ENCODE measurements at regions not wholly inside any gene's neighbourhood (a gene's known extent, or its start where the extent isn't known, plus 50 kb on each side); places are given as distances from the start of the nearest gene placed in this dataset.
A peak's percentile ranks its signal among the peaks of the same experiment; 100 is the strongest.

- no peak for DNase-seq
Measured at GRCh38 chr2:180187611-180188010, 180.5 kb upstream of the CWC22 start.

GRCh38 chr2:180184506-180184905, 177.4 kb upstream of the CWC22 start:
- DNase-seq = no peak

DNA sequence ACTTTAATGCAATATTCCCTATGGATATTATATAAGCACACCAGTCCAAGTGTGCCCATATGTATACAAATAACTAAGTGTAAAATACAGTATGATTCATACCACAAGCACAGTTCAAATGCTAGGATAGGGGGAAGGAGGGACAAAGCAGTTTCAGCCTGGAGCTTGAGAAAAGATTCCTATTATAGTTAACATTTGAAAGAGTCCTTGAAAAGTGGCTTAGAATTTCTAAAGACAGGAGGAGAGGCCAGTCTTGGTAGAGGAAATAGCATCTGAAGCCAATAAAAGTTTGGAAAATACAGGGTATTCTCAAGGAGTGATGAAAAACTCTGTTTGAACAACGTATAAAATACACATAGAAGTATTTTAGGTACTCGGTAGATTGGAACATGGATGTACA, 173.4 kb upstream of the CWC22 start:
- DNase-seq = no peak

DNA sequence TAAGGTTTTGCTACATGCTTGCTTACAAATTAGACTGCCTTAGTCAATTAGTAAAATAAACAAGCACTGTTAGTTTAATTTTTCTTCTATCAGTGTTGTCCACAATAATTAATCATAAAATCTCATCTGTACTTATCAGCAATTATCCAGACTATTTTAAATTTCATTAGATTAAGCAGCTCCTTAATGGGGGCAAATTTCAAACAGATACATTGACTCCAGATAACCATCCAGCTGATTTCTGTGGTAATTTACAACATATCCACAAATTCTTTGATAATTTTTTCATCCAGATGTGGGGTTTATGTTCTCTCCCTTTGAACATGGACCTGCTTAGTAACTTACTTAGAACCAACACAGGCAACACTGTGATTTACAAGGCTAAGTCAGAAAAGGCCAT, 170.4 kb upstream of the CWC22 start:
- DNase-seq = no peak

DNA sequence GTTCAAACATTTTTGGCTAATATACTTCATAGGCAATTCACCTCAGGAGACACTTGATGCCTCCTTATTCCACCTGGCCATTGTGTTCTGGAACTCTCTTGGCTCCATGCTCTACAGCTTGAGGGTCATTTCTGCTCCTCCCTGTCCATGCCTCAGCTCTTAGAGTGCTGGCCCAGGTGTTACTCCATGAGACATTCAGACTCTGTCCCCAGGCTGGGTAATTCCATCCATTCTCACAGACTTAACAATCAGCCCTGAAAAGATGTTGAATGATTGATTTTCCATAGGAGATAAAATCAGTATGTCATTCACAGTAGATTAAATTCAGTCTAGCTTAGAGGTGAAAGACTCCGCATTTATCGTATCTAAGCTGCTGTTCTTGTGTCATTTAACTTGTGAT, 168.6 kb upstream of the CWC22 start:
- DNase-seq = no peak

DNA sequence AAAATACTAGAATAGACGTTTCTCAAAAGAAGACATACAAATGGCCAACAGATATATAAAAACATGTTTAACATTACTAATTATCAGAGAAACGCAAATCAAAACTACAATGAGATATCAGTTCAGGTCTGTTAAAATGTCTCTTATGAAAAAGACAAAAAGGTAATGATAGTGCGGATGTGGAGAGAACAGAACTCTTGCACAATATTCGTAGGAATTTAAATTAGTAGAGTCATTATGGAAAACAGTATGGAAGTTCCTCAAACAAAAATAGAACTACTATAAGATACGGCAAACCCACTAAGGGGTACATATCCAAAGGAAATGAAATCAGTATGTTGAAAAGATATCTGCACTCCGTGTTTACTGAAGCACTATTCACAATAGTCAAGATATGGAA, 167.5 kb upstream of the CWC22 start:
- no peak for DNase-seq

GRCh38 chr2:180169474-180169873, 162.4 kb upstream of the CWC22 start:
- DNase-seq = no peak

DNA sequence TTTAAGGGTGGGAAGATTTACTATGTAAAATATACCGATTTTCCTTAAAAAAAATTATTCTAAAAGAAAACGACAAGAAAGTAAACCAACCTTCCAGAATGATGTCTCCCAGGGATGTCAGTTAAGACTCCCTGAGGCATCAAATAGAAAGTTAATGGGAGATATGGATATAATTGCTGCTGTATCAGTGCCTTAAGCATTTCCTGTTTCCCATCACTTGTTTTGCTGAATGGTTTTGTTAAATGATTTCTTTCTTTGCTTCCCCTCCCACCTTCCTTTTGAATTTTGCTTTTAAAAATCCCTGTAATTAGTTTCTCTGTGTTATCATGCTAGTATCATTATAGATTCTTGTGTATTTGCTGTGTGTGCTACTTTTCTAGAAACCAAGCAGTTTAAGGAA, 154.3 kb upstream of the CWC22 start:
- no peak for DNase-seq

GRCh38 chr2:180159921-180160320, 152.8 kb upstream of the CWC22 start:
- no peak for DNase-seq

DNA sequence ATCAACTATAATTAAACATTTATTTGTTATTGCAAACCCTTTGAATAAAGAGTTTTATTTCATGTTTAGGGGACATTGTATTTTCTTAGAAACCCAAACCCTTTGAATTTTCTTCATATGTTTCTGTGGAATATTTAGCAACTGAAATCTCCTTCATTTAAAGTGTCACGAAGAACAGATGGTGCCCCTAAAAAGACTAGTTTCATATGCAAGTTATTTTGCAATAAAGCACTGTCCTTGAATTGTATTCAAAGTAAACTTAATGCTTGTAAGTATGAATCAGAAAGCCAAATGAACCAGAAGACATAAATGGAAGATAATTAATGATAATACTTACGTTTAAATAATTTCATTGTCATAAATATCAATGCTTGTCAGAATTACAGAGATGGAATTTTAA, 151.9 kb upstream of the CWC22 start:
- DNase-seq = no peak

- DNase-seq = no peak
Measured at GRCh38 chr2:180156651-180157050, 149.6 kb upstream of the CWC22 start.

- no peak for DNase-seq
Measured at GRCh38 chr2:180150606-180151005, 143.5 kb upstream of the CWC22 start.

DNA sequence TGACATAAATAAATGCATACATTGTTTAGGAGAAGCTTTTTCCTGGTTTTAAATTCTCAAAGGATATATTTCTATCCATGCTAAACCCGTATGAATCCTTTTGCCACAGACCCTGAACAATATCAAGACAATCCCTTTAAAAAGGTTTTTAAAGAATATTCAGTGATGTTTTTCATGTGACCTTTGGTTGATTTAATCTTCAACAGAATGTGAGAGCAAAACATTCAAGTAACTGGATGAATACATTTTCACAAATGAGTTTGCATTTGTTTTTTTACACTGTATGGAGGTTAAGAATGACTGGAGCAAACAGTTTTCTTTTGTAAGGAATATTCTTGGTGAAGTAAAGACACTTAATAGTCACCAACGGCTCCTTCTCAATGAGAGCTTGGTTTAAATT, 139.4 kb upstream of the CWC22 start:
- no peak for DNase-seq

GRCh38 chr2:180146114-180146513, 139.0 kb upstream of the CWC22 start:
- DNase-seq = no peak

DNA sequence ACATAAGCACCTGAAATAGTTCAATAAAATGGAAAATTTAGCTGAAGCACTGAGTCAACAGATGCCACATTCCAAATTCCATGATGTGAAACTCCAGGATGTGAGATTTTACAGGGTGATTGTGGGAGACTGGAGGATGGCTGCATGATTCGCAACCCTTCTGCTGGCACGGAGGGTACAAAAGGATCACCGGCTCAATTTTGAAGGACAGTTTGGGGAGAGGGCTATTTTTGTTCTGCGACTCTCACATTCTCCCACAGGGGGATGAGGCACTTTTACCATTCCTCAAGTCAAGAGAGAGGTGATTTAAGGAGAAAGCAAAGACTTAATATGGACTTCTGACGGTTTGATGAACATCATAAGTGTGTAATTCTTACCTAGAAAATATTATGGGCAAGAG, 138.1 kb upstream of the CWC22 start:
- DNase-seq = no peak

- DNase-seq = no peak
Measured at GRCh38 chr2:180144338-180144813, 137.3 kb upstream of the CWC22 start.

- DNase-seq = no peak
Measured at GRCh38 chr2:180143633-180144337, 136.7 kb upstream of the CWC22 start.

DNA sequence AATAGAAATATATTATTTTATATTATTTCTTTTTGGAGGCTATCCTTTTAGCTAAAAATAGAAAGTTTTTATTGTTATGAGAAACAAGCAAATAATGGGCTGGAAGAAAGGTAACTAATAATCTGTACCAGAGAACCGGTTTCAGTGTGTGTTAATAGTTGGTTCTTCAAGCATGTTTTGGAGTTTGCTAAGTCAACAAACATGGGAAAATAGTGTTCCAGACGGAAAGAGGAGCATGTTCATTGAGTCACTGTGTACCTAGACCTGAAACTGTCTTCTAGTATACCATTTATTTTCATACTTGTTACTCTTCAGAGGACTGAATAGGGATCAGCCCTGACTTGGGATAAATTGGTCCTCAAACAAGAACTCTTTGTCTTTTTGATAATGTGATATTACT, 134.5 kb upstream of the CWC22 start:
- DNase-seq = no peak

GRCh38 chr2:180133736-180134135, 126.6 kb upstream of the CWC22 start:
- DNase-seq = no peak

DNA sequence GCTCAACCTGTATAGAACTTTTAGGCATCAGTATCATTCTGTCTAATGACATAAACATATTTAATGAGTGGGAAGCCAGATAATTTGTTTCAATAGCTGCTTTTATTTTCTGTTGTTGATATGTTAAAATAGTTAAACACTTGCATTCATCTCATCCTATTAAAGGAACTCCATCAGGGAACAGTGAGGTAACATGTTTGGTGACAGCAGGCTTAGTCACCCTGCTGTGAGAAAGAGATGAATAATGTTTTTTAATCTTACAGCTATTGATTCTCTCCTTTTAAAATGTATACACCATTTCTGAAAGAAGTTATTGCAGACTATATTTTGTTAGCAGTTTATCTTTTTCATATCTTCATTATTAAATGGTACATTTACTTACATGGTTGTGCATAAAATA, 123.3 kb upstream of the CWC22 start:
- no peak for DNase-seq

DNA sequence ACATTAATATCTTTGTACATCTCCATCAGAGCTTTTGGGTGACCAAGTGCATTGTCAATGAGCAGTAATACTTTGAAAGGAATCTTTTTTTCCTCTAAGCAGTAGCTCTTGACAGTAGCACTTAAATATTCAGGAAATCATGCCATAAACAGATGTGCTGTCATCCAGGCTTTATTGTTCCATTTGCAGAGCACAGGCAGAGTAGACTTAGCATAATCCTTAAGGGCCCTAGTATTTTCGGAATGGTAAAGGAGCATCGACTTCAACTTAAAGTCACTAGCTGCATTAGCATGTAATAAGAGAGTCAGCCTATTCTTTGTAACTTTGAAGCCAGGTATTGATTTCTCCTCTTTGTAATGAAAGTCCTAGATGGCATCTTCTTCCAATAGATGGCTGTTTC, 121.8 kb upstream of the CWC22 start:
- DNase-seq = no peak

DNA sequence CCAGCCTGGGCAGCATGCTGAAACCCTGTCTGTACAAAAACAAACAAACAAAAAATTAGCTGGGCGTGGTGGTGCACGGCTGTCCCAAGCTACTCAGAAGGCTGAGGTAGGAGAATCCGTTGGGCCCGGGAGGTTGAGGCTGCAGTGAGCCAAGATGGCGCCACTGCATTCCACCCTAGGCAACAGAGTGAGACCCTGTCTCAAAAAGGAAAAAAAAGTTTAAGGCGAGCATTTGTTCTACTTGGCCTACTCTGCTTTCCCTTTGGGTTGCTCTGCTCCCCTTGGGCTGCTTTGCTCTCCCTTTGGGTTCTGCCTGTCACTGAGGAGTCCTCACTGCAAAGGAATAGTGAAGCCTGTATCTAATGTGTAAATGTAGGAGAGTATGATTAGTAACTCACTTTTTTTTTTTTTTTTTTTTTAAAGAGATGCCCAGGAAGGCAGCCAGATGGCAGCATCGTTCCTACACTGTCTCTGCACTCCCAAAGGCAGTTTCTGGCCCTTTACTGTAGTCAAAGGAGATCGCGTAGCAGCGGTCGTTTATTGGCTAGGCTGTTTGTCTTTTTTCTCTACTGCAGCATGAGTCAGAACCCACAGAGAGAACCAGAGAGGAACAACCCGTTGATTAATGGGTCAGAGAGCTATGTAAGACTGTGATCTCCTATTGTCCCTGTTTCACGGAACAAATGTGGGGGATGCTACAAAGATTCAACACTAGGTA, 118.3 kb upstream of the CWC22 start:
- DNase-seq = peak; percentile 59

DNA sequence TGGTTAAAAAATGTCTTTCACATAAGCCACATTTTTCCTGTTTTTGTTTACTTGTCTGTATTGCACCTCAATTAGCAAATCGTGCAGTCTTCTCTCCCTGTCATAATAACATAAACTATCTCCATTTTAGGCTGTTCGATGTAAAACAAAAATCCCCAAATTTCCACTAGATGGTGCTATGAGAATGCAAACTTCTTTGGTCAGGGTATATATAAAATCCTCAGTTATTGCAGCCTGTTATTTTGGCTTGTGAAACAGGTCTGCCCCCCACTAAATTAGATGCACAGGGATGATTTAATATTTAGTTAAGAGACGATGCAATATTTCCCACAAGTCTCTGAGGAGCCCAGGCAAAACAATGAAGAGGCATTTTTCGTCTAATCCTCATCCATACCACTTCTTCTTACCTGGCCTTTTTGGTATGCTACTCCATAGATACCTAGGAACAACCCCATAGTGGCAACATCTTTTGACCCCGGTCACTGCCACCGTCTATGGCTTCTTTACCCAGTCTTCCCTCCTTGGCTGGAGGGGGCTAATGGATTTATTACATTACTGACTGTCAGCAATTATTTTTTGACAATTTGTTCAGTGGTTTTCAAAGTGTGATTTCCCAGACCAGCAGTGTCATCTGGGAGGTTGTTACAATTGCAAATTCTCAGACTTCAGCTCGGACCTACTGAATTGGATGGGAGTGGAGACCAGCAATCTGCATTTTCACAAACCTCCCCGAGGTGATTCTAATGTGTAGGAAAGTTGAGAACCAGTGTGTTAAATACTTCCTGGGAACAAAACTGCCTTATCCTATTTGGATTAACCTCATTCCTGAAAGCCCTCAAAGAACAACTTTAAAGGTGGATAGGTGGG, 117.4 kb upstream of the CWC22 start:
- peak; percentile 43 for DNase-seq

GRCh38 chr2:180122874-180123273, 115.8 kb upstream of the CWC22 start:
- no peak for DNase-seq

Data from NCI-H526 treated with DMSO at 0.1 percent for 48 hours (cell line).